ENCODE measurements at regions not wholly inside any gene's neighbourhood (a gene's known extent, or its start where the extent isn't known, plus 50 kb on each side); places are given as distances from the start of the nearest gene placed in this dataset.
A peak's percentile ranks its signal among the peaks of the same experiment; 100 is the strongest.

GRCh38 chr11:32531528-32531927, 52.1 kb upstream of the EIF3M start:
- no peak for DNase-seq (ENCODE audit: low spot score)

GRCh38 chr11:32529994-32530588, 53.5 kb upstream of the EIF3M start:
- no peak for DNase-seq (ENCODE audit: low spot score)

- no peak for DNase-seq (ENCODE audit: low spot score)
Measured at GRCh38 chr11:32527261-32528175, 56.1 kb upstream of the EIF3M start.

GRCh38 chr11:32526760-32527159, 56.9 kb upstream of the EIF3M start:
- DNase-seq (ENCODE audit: low spot score) = no peak

GRCh38 chr11:32511926-32512325, 71.7 kb upstream of the EIF3M start:
- DNase-seq (ENCODE audit: low spot score) = peak; percentile 77

GRCh38 chr11:32510039-32510438, 73.6 kb upstream of the EIF3M start:
- DNase-seq (ENCODE audit: low spot score) = no peak

GRCh38 chr11:32508780-32509179, 73.4 kb upstream of the WT1 start:
- no peak for DNase-seq (ENCODE audit: low spot score)

GRCh38 chr11:32500001-32500400, 64.7 kb upstream of the WT1 start:
- DNase-seq (ENCODE audit: low spot score) = no peak

GRCh38 chr11:32497951-32498350, 62.6 kb upstream of the WT1 start:
- no peak for DNase-seq (ENCODE audit: low spot score)

GRCh38 chr11:32494629-32495028, 59.3 kb upstream of the WT1 start:
- DNase-seq (ENCODE audit: low spot score) = no peak

GRCh38 chr11:32489464-32489863, 54.1 kb upstream of the WT1 start:
- no peak for DNase-seq (ENCODE audit: low spot score)

GRCh38 chr11:32487270-32487669, 51.9 kb upstream of the WT1 start:
- no peak for DNase-seq (ENCODE audit: low spot score)

- DNase-seq (ENCODE audit: low spot score) = no peak
Measured at GRCh38 chr11:32485733-32486132, 50.4 kb upstream of the WT1 start.
